ENCODE measurements at regions not wholly inside any gene's neighbourhood (a gene's known extent, or its start where the extent isn't known, plus 50 kb on each side); places are given as distances from the start of the nearest gene placed in this dataset.
"Not testable (repeated sequence)": the region's sequence is repeated elsewhere in the genome, so short reads cannot be mapped to it uniquely, and the experiment has no call there.

- Histone ChIP-seq H3K9me3 (no peaks in the 10 kb centered on the region), H3K27ac (no peak overlapping the region), H3K4me3 (no peak overlapping the region), H3K36me3 (no peaks in the 10 kb centered on the region), H3K4me1 (no peaks in the 10 kb centered on the region), H3K27me3 (no peaks in the 10 kb centered on the region)
- WGBS, 2 donors: 62 to 70% methylated on average over 3 of the region's 3 CpGs
- DNase-seq (ENCODE audit: low spot score in 2 of 2): no peak
- TF ChIP-seq CTCF (IDR thresholded peaks at IDR 0.05) (no peak), POLR2A (IDR thresholded peaks at IDR 0.05) (no peak), EP300 (IDR thresholded peaks at IDR 0.05) (no peak)
Measured at GRCh38 chr6:50404643-50405042, 308.7 kb upstream of the TFAP2D start.

GRCh38 chr6:50410579-50410978 lies 302.7 kb upstream of the TFAP2D start:
- TF ChIP-seq POLR2A (IDR thresholded peaks at IDR 0.05): no peak
- TF ChIP-seq CTCF (IDR thresholded peaks at IDR 0.05): no peak
- no peak for TF ChIP-seq EP300 (IDR thresholded peaks at IDR 0.05)
- WGBS, 2 donors: 3 to 4% methylated on average over 1 of the region's 1 CpG

GRCh38 chr6:50421041-50421440 lies 292.3 kb upstream of the TFAP2D start:
- not testable (repeated sequence) for H3K36me3 ChIP-seq

More at GRCh38 chr6:50410579-50410978, 302.7 kb upstream of the TFAP2D start:
- Histone ChIP-seq H3K4me1 (no peaks in the 10 kb centered on the region), H3K27ac (no peak overlapping the region), H3K4me3 (no peak overlapping the region), H3K27me3 (no peaks in the 10 kb centered on the region), H3K9me3 (no peaks in the 10 kb centered on the region), H3K36me3 (no peaks in the 10 kb centered on the region)
- DNase-seq (ENCODE audit: low spot score in 2 of 2): no peak

GRCh38 chr6:50427267-50427666 lies 286.1 kb upstream of the TFAP2D start:
- Histone ChIP-seq H3K27ac (no peak overlapping the region), H3K4me3 (no peak overlapping the region), H3K9me3 (no peaks in the 10 kb centered on the region), H3K36me3 (no peaks in the 10 kb centered on the region), H3K27me3 (no peaks in the 10 kb centered on the region), H3K4me1 (no peaks in the 10 kb centered on the region)
- no peak for DNase-seq (ENCODE audit: low spot score in 2 of 2)
- 87 to 91% methylated on average over 4 of the region's 4 CpGs for WGBS, 2 donors
- no peak for TF ChIP-seq CTCF (IDR thresholded peaks at IDR 0.05)
- no peak for TF ChIP-seq POLR2A (IDR thresholded peaks at IDR 0.05)
- no peak for TF ChIP-seq EP300 (IDR thresholded peaks at IDR 0.05)

More at GRCh38 chr6:50421041-50421440, 292.3 kb upstream of the TFAP2D start:
- not testable (repeated sequence) for DNase-seq (ENCODE audit: low spot score in 2 of 2); H3K27ac ChIP-seq; H3K9me3 ChIP-seq; H3K4me1 ChIP-seq; H3K4me3 ChIP-seq; H3K27me3 ChIP-seq
- 87 to 89% methylated on average over 8 of the region's 8 CpGs for WGBS, 2 donors

GRCh38 chr6:50437901-50438300 lies 275.4 kb upstream of the TFAP2D start:
- no peaks in the 10 kb centered on the region for H3K27me3 ChIP-seq
- H3K4me3 ChIP-seq: no peak overlapping the region
- no peaks in the 10 kb centered on the region for H3K4me1 ChIP-seq
- H3K9me3 ChIP-seq: no peaks in the 10 kb centered on the region
- no peak for DNase-seq (ENCODE audit: low spot score in 2 of 2)
- H3K36me3 ChIP-seq: no peaks in the 10 kb centered on the region
- TF ChIP-seq EP300 (IDR thresholded peaks at IDR 0.05): no peak
- TF ChIP-seq CTCF (IDR thresholded peaks at IDR 0.05): no peak
- no peak for TF ChIP-seq POLR2A (IDR thresholded peaks at IDR 0.05)
- 69 to 75% methylated on average over 1 of the region's 1 CpG for WGBS, 2 donors
- H3K27ac ChIP-seq: no peak overlapping the region

- 88 to 92% methylated on average over 4 of the region's 4 CpGs for WGBS, 2 donors
- Histone ChIP-seq H3K27ac (no peak overlapping the region), H3K36me3 (no peaks in the 10 kb centered on the region), H3K27me3 (no peaks in the 10 kb centered on the region), H3K4me3 (no peak overlapping the region), H3K9me3 (no peaks in the 10 kb centered on the region), H3K4me1 (no peaks in the 10 kb centered on the region)
- DNase-seq (ENCODE audit: low spot score in 2 of 2): no peak
- TF ChIP-seq CTCF (IDR thresholded peaks at IDR 0.05) (no peak), POLR2A (IDR thresholded peaks at IDR 0.05) (no peak)
Measured at GRCh38 chr6:50442531-50443040, 270.7 kb upstream of the TFAP2D start.
